Forelimb muscle (tissue), 1 donor: ENCODE measurements at regions not wholly inside any gene's neighbourhood (a gene's known extent, or its start where the extent isn't known, plus 50 kb on each side); places are given as distances from the start of the nearest gene placed in this dataset.

ENCODE experiments used
- DNase-seq: peaks from one replicate; pipeline ENCODE4 v3.0.0-alpha.2; 2013; ENCODE audit warnings: low read depth

DNA sequence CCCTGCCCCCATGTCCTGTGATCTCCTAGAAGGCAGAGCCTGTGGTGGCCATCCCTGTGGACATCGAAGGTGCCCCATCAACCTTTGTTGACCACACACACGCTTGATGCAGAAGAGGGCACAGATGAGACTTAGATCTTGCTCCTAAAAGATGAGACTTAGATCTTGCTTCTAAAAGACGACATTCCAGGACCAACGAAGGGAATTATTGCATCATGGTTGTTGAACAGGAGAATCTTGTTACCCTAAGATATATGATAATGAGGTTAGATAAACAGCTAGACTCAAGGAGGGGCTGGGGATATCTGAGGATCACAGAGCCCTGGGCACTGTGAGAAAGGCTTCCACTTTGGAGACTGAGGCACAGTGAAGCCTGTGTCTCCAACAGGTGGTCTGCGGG, 91.1 kb upstream of the WSCD2 start:
- DNase-seq = no peak

DNA sequence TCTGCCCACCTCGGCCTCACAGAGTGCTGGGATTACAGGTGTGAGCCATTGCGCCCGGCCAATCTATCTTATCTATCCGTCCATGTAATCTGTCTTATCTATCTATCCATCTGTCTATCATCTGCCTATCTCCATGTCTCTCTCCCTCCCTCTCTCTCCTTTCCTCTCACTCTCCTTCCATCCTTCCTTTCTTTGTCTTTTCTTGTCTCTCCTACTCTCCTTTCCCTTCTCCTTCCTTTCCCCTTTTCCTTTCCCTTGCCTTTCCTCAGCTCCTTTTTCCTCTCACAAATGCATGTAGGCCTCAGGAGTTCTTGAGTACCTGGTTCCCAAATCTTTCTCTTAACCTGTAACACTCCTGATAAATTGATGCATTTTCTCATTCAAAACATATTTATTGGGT, 89.3 kb upstream of the WSCD2 start:
- DNase-seq = no peak

DNA sequence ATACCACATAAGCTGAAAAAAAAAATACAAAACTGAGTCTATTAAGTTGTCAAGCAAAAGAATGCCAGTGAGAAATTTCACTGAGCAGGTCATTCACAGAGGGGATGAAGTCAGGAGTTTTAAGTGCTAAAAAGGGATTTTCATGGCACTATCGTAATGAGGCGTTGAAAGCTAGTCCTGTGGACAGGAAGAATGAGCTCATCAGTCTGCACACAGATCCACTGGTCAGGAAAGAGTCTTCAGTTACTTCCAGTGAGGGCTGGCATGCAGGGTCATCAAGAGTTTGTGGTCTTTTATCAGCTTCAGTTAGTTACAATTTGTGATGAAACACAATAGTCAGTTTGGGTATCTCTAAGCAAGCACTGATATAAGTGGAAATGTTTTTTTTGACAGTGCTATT, 88.1 kb upstream of the WSCD2 start:
- no peak for DNase-seq

DNA sequence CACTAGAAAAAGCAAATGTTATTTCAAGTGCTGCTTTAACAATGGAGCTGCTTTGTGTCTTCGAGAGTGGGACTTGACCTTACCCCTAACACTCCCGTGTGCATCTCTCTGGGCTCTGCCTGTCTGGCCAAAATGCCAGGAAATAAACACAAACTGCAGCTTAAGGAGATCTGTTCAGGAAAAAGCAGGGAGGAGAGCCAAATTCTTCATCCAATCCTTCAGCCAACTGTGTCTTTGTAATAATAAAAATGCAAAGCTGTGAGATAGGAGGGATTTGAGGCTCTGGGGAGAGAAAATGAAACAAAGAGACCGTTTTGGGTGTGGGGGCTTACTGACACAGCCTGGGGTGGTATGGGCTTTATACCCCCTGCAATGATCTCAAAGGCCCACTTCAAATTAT, 85.8 kb upstream of the WSCD2 start:
- DNase-seq = no peak

DNA sequence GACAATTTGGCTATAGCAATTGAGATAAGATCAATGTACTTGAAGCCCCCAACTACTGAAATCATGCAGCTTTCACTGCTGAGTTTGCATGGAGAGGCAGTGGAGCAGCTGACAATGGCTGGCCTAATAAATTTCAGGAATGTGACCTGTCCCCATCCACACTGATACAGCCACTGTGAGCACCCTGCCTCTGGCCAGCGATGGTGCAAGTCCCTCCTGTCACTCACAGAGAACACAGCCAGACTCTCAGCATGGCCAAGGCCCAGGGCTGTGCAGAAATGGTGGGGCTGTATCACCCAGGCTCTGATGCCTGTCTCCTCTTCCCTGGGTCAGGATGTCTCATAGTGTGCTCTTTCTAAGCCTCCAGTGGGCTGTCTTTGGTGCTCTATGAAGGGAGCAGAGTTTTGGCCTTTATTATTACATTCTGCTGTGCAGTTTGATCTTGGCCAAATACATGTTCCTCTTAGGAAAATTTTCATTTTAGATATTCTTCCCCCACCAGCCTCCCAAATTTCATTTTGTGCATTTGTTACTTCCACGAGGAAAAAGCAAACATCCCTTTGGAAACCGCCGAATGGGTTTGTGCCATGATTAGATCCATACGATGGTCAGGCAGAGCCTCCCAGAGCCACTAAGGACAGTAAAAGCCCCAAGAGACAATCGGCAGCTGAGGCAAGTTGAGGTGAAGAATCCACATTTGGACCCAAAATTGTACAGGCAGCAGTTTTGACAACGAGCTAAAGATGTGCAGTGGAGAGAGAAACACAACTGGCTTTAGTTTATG, 85.1 kb upstream of the WSCD2 start:
- no peak for DNase-seq

DNA sequence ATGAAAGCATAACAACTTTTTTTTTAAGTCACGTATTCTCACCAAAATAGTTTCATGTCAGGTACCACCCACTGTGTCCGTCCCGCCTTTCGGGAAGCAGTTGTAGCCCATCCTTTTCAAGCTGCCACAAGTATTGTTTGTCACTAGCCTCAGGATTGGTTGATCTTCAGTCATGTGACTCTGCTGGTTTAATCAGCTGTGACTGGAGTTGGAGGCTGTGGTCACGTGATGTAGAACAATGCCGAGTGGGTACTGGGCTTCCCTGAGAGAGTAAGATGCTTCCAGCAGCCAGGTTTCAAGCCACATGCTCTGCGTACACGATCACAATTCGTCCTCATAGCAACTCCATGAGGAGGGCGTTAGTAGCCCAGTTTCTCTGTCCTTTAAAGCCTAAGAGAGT, 83.0 kb upstream of the WSCD2 start:
- DNase-seq = no peak

DNA sequence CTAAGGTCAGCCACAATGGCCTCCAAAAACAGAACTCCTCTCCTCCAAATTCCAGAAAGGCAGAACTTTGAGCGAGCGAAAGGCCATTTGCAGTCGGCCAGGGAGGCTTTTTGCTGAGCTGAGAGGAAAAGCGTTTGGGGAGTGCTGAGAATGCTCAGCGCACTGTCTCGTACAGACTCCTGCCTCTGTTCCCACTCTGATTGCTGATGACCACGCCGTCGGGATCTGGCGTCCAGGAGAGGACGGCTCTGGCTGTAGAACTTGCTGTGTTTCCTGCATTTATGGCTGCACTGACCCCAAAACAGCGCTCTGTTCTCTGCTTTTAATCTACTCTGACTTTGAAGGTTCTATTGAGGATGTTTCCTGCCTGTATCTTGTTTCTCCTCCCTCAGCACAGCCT, 82.4 kb upstream of the WSCD2 start:
- DNase-seq = no peak

DNA sequence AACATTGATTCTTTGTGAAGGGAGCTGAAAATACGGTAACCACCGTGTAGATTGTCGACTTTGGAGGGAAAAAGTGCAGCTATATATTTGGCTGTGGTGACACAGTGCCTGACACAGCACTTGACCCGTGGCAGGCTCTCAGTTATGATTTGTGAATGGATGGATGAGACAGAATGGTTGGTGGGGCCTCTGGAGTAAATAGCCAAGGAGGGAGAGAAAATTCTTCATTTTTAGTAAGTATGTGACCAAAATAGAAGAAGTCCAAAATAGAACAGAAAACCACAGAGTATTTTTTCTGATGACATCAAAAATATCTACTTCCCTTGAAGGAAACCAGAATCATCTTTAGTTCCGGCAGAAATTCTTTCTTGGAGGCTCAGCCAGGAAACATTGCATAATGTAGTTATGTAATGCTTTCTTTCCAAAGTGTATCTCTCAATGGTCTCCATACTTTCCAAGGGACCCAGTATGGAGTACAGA, 82.0 kb upstream of the WSCD2 start:
- peak; percentile 73 for DNase-seq

DNA sequence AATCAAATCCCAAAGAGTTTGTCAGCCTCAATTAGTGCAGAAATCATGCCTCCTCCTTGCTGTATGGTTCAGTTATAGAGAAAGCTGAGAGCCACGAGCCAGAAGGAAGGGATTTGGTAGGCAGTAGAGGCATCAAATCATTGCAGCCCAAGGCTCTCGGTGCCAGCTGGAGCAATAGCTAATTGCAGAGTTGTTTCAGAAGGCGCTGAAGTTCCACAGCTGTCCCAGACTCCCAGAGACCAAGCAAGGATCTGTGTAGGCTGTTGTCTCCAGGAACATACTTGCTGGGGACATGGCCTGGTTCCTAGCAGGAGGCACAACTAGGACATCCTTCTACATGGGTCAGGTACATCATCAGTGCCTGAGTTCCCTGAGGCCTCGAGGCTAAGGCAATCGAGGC, 80.4 kb upstream of the WSCD2 start:
- DNase-seq = no peak

DNA sequence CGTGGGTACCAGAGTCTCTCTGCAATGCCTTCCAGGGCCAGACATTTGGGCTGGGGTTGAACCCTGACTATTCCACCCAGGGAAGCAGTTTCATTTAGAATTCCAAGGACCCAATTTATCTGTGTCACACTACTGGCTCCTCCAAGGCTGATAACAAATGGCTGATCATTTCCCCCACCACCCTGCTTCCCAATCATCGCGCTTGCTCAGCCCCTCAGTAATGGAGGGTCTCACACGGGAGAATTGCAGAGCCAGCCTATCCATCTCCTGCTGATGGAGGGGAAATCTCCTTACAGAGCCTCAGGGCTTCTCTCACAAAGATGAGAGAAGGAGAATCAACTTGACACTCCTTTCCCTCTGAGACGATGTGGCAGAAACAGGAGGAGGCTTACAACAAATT, 78.4 kb upstream of the WSCD2 start:
- no peak for DNase-seq

DNA sequence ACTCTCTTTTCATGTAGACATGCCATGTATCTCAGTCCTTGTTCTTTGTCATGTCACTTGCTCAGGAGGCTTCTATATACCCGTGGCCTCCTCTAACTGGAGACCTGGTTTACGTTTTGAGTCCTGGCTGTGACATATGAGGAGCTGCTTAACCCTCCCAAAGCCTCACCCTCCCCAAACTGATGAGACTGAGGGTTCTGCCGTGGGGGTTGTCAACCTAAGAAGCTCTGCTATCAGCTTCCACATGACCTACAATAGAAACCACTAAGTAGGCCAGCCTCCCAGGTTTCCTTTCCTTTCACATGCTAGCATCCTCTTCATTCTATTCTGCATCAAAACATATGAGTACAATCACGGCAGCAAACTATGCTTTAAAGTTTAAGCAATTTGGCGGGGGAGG, 76.8 kb upstream of the WSCD2 start:
- DNase-seq = no peak

DNA sequence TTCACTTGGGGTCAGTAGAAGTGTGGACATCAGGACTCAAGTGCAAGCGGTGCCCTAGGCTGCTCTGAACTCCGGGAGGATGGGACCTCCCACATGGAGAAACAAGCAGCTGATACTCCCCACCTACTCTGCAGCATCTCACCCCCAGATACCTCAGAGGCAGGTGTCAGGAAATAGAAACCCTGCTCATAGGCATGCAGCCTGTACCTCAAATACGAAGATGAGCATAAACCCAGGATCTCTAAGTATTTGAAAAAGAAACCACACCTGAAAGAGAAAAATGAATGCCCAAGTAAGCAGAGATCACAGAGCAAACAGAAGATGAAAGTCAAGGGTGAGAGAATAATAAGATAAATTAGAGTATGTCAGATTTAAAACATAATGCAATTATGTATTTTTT, 75.6 kb upstream of the WSCD2 start:
- no peak for DNase-seq

DNA sequence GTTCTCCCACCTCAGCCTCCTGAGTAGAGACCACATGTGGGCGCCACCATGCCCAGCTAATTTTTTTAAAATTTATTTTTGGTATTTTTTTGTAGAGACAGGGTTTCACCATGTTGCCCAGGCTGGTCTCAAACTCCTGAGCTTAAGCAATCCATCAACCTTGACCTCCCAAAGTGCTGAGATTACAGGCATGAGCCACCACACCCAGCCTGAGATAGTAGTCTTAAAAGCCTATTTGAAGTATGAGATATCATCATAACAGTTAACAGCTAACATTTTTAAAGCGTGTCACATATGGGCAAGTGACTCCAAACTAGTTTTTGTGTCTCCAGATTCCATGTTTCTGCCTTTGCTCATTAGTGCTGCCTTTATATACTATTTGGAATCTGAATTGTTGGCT, 74.6 kb upstream of the WSCD2 start:
- DNase-seq = no peak

DNA sequence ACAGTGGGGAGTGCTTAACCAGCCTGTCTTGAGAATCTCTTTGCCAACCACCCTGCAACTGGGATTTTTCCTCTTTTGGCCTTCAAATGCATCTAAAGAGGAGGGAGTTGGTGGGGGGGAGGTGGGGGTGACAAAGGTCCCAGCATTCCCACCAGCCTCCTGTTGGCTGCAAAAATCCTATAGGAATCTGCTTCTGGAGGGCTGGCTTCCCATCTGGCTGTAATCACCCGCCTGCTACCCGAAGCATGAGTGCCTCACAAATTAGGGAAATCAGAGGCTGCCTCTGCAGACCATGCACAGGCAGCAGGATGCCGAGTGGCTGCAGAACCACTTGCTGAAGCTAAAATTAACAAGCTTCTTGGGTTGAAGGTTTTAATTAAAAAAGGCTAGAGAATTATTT, 73.9 kb upstream of the WSCD2 start:
- DNase-seq = no peak

DNA sequence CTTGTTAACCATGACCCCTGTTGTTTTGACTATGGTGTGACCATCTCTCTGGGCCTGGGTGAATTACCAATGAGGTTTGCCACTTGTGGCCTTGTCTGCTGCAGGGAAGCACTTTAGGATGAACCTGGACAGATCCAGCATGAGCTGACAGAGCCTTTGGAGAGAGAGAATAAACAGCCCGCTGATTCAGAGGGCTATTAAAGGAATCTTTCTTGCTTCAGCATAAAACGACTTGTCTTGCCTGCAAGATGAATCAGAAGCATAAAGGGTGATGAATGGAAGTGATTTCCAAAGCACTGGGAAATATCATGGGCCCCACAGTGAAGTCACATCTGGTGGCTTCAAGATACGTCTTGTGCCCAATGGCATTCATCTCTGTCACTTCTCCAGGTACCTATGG, 69.0 kb upstream of the WSCD2 start:
- DNase-seq = no peak

DNA sequence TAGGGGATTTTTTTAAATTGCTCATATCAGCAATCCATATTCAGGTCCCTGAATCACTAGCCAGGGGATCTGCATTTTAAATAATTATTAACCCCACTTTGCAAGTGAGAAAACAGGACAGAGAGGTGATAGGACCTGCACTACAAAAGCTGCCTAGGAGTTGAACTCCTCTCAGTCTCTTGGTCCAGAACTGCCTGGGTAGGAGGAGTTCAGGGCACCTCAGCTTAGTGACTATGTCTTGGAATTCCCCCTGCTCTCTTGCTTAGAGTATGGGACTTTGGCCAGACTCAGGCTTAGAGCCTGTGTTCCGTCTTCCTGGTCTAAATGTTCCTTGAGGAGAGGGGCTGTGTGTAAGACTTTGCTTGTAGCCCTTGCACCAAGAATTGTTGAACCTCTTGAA, 68.2 kb upstream of the WSCD2 start:
- no peak for DNase-seq

DNA sequence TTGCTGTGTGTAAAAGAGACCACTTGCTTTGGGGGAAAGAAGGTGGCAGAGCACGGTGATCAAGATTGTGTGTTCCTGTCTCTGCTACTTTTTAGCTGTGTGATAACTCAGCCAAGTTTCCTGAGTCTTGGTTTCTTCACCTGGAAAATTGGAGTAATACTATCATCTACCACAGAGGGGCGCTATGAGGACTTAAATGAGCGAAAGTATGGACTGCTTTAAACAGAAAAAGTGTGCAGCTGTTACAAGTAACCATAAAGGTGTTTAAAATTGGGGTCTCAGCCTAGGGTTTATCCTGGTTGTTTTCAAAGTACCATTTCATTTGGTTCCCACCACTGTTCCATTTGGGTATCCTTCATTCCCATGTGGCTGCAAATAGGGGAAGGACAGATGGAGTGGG, 65.9 kb upstream of the WSCD2 start:
- DNase-seq = no peak

DNA sequence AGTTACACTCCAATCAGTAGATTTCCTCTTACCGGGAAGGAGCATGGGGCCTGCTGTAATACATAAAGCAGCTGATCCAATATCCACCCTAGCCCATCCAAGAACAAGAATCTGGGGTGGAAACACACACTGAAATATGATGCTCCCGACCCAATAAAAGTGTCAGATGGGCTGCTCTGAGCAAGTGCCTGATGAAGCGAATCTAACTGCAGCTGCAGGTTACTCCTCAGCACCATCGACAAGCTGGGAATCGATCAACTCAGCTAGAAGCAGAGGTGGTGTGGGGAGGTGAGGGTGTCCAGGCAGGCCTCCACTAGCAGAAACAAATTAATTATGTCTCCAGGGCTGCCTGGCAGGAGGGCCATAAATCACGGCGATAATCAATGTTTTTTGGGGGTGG, 64.0 kb upstream of the WSCD2 start:
- DNase-seq = no peak

DNA sequence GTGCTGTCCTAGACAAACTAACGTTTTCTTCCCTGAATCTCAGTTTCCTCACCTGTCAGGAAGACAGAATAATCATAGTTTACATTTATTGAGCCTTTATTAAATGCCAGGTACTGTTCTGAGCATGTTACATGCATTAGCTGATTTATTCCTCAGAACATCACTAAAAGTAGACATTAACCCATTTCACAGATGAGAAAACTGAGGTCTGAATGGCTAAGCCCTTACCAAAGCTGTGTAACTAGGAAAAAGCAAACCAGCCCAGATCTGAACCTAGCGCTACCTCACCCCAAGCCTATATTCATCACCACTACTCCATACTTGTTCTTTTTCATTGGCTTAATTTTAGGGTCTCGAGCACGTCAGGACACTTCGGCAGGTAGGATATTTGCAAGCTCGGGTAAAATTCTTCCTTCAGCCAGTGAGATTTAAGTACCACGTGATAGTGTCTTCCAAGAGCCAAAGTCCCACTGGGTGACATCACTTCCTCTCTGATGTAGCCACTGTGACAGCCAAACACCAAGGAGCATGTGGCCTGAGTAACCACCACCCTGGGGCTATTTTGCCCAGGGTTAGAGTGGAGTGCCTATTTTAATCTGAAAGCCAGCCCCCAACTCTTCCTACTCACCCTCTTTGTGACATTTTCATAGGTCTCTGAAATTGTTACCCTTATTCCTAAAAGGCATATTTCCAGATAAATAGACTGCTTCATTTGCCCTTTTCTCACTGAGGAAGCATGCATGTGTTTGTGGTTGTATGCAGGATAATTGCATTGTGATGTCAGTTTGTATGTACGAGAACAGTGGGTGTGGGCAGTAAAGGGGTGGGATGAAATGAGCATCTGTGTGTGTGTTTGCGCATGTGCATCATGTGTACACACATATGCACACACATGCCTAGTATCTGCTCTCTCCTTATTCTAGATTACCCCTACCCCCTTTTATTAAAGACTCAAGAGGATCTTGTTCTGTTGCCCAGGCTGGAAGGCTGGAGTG, 62.2 kb upstream of the WSCD2 start:
- DNase-seq = no peak

DNA sequence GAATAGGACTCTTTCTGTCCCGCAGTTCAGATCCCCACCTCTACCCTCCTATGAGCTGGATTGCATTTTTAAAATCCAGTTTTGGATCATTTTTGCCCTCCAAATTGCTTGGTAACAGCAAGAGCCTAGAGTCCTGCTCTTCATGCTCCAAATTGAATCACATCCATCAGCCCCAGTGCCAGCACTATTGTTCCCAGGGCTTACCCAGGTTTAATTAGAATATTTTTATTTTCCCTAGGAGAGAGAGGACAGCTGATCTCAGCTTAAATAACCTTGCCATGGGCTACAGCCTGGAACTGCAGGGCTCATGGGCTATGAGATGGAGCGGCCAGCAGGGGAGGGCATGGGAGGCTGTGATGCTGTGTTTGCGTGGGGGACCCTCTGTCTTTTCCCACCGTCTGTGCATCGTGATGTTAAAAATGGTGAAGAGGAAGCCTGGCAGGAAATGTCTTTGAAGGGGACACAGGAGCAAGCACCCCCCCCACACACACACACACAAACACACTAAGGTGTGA, 59.4 kb upstream of the WSCD2 start:
- no peak for DNase-seq

DNA sequence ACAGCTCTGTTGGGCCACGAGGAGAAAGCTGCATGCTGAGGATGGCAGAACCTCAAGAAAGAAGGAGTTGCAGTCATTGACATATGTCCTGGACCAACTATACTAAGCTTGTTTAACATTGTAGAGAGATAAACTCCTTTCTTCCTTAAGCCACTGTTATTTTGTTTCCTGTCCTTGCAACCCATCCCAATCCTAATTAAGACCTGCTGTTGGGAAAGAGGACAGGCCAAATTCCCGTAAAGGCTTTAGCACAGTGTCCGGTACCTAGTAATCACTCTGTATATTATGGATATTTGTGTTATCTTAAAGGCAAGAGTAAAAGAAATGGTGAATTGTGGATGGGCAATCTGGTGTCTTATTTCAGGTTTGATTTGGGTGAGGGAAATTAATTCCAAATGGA, 53.5 kb upstream of the WSCD2 start:
- DNase-seq = no peak

DNA sequence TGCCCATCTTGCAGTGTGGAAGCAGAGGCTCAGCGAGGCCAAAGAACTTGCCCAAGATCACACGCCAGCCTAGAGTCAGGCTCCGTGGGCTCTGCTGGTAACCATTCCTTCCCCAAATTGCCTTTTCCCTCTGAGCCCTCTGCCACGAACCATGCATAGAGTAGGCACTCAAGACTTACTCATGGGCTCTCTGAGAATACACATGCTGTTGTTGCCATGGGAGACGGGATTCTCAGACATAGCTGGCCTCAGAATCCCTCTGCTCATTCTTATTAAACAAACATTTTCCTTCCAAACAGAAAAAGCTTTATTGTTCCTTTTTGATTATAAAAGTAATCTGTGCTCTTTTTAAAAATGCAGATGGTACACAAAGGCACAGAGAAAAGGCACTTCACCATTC, 52.5 kb upstream of the WSCD2 start:
- no peak for DNase-seq

DNA sequence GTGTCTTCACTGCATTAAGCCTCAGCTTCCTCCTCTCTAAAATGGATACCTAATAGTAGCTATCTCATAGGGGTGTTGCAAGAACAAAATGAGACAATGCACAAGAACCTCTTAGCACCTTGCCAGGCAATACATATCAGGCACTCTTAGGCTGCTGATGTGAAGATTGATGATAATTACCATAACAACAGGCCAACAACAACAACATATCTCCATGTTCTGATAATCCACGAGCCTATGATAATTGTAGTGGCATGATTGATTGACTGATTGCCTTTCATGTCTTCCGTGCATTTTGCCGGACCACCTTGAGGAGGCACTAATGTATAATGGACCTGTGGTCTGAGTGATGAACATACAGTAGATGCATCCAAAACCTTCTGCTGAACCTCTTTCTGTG, 50.7 kb upstream of the WSCD2 start:
- no peak for DNase-seq
